B cell (primary cell): ENCODE measurements at regions not wholly inside any gene's neighbourhood (a gene's known extent, or its start where the extent isn't known, plus 50 kb on each side); places are given as distances from the start of the nearest gene placed in this dataset.

Experiments
- CTCF ChIP-seq: fragments of 200-600 bp; IDR thresholded peaks from one replicate; pipeline ENCODE4 v1.8.0; 2022; ENCODE audit warnings: antibody characterized with exemption, mild to moderate bottlenecking
- EZH2 ChIP-seq: IDR thresholded peaks from 2 replicates; pipeline ENCODE4 v1.6.1; 2012; ENCODE audit warnings: borderline replicate concordance, low read depth, mild to moderate bottlenecking, moderate library complexity, low read length; ENCODE audit not compliant: insufficient read depth, poor library complexity, severe bottlenecking

- TF ChIP-seq CTCF: no peak
- no peak for TF ChIP-seq EZH2
Observed at GRCh38 chr9:26234865-26235264, 556.6 kb upstream of the TUSC1 start.
